SK-N-SH (cell line): ENCODE measurements at regions not wholly inside any gene's neighbourhood (a gene's known extent, or its start where the extent isn't known, plus 50 kb on each side); places are given as distances from the start of the nearest gene placed in this dataset.

ENCODE experiments used
- CTCF ChIA-PET: fragments of 300-600, 350-600 bp; formaldehyde crosslinking; extraction: SDS; loops from one replicate; lab custom pipeline; 2021; lab: Yijun Ruan, JAX
- POLR2A ChIA-PET: fragments of 350-600 bp; sonication (Branson Sonifier 250); formaldehyde crosslinking; extraction: SDS; loops from one replicate; lab custom pipeline; 2020; ENCODE audit warnings: antibody characterized with exemption, inconsistent platforms; lab: Yijun Ruan, JAX
- DNase-seq: peaks from one replicate; pipeline ENCODE4 v3.0.0; 2012
- H2AFZ ChIP-seq: fragments of 200-600 bp; sonication (generic); 2 replicates; pipeline ENCODE4 v1.8.1; 2016; ENCODE audit warnings: antibody characterized with exemption, mild to moderate bottlenecking, low read depth
- H3F3A ChIP-seq: fragments of 200-600 bp; sonication (generic); replicated peaks from 2 replicates; pipeline ENCODE3; 2016; ENCODE audit warnings: antibody characterized with exemption, mild to moderate bottlenecking; ENCODE audit not compliant: insufficient read depth
- H3K27ac ChIP-seq, 2 experiments: fragments of 200-500 bp in 1 of 2; fragments of 200-600 bp in 1 of 2; sonication (Bioruptor generic) in 1 of 2; sonication (generic), shearing (Covaris generic) in 1 of 2; 2 replicates each; pipeline versions ENCODE4 v1.5.1 to v1.6.1; 2014 to 2016; ENCODE audit warnings: low read depth in 2 of 2, inconsistent platforms in 1 of 2, low read length in 1 of 2, mild to moderate bottlenecking in 1 of 2, mixed read lengths in 1 of 2
- H3K27me3 ChIP-seq: fragments of 200-600 bp; sonication (generic), shearing (Covaris generic); 2 replicates; pipeline ENCODE4 v1.6.1; 2016; ENCODE audit warnings: mixed run types; ENCODE audit not compliant: insufficient read depth
- H3K36me3 ChIP-seq, 2 experiments: fragments of 200-500 bp in 1 of 2; fragments of 200-600 bp in 1 of 2; sonication (Bioruptor generic) in 1 of 2; sonication (generic) in 1 of 2; replicated peaks in 1 of 2; 2 replicates each; pipeline versions ENCODE3 to v1.5.1; 2014 to 2016; ENCODE audit warnings: low read length in 1 of 2, mild to moderate bottlenecking in 1 of 2; ENCODE audit not compliant: insufficient read depth in 2 of 2, control insufficient read depth in 1 of 2
- H3K4me1 ChIP-seq, 2 experiments: fragments of 200-500 bp in 1 of 2; fragments of 200-600 bp in 1 of 2; sonication (Bioruptor generic) in 1 of 2; sonication (generic), shearing (Covaris generic) in 1 of 2; 2 replicates each; pipeline versions ENCODE4 v1.5.1 to v1.6.1; 2014 to 2016; ENCODE audit warnings: low read depth in 1 of 2, low read length in 1 of 2, mixed run types in 1 of 2; ENCODE audit not compliant: insufficient read depth in 2 of 2, control insufficient read depth in 1 of 2
- H3K4me2 ChIP-seq: fragments of 200-600 bp; sonication (generic), shearing (Covaris generic); 2 replicates; pipeline ENCODE4 v1.6.1; 2017; ENCODE audit warnings: mixed run types
- H3K4me3 ChIP-seq, 2 experiments: fragments of 200-500 bp in 1 of 2; fragments of 200-600 bp in 1 of 2; sonication (Bioruptor generic) in 1 of 2; sonication (generic), shearing (Covaris generic) in 1 of 2; 2 replicates each; pipeline versions ENCODE4 v1.5.1 to v1.8.1; 2014 to 2016; ENCODE audit warnings: low read depth in 2 of 2, inconsistent platforms in 1 of 2, low read length in 1 of 2, mild to moderate bottlenecking in 1 of 2, mixed read lengths in 1 of 2, moderate library complexity in 1 of 2
- H3K79me2 ChIP-seq: fragments of 200-600 bp; sonication (generic); 2 replicates; pipeline ENCODE4 v1.8.1; 2017; ENCODE audit warnings: mild to moderate bottlenecking; ENCODE audit not compliant: insufficient read depth
- H3K9ac ChIP-seq: fragments of 200-600 bp; sonication (generic); 2 replicates; pipeline ENCODE4 v1.6.1; 2017; ENCODE audit warnings: mixed run types
- H3K9me2 ChIP-seq: fragments of 200-600 bp; sonication (generic); 2 replicates; pipeline ENCODE4 v1.6.1; 2017; ENCODE audit warnings: mixed run types
- H3K9me3 ChIP-seq: fragments of 200-600 bp; sonication (generic); 2 replicates; pipeline ENCODE4 v1.6.1; 2017; ENCODE audit warnings: mixed run types, mild to moderate bottlenecking, moderate library complexity
- H4K20me1 ChIP-seq: fragments of 200-600 bp; sonication (generic); 2 replicates; pipeline ENCODE4 v1.6.1; 2017; ENCODE audit warnings: mild to moderate bottlenecking, mixed run types; ENCODE audit not compliant: insufficient read depth
- CTCF ChIP-seq: fragments of 200-600 bp; sonication (generic); IDR thresholded peaks from 2 replicates; pipeline ENCODE4 v1.6.1; 2017; ENCODE audit warnings: antibody characterized with exemption, mild to moderate bottlenecking, moderate library complexity
- EP300 ChIP-seq, 2 experiments: IDR thresholded peaks; 2 replicates each; pipeline versions ENCODE4 v1.4.0 to v1.6.1; 2012; ENCODE audit warnings: borderline replicate concordance in 1 of 2, low read depth in 1 of 2, low read length in 1 of 2
- EZH2phosphoT487 ChIP-seq: fragments of 200-600 bp; sonication (generic); IDR thresholded peaks from 2 replicates; pipeline ENCODE4 v1.6.1; 2017; ENCODE audit warnings: low read depth, mixed run types, mild to moderate bottlenecking, antibody characterized with exemption, moderate library complexity, borderline replicate concordance
- FOSL2 ChIP-seq: IDR thresholded peaks from 2 replicates; pipeline ENCODE4 v1.4.0; 2012; ENCODE audit warnings: low read depth, mild to moderate bottlenecking, moderate library complexity, borderline replicate concordance
- FOXJ3 ChIP-seq: sonication (generic); formaldehyde crosslinking; IDR thresholded peaks from 2 replicates; pipeline ENCODE4 v1.5.1; 2020; ENCODE audit warnings: mild to moderate bottlenecking, missing genetic modification reagents
- GABPA ChIP-seq: IDR thresholded peaks from 2 replicates; pipeline ENCODE4 v1.4.0; 2012; ENCODE audit warnings: low read depth, mild to moderate bottlenecking
- MAX ChIP-seq: IDR thresholded peaks from 2 replicates; pipeline ENCODE4 v1.4.0; 2012; ENCODE audit warnings: low read depth
- NRF1 ChIP-seq: IDR thresholded peaks from 2 replicates; pipeline ENCODE4 v1.6.1; 2012; ENCODE audit warnings: low read depth, mild to moderate bottlenecking, low read length
- RAD21 ChIP-seq: IDR thresholded peaks from 2 replicates; pipeline ENCODE4 v1.6.1; 2012; ENCODE audit warnings: mild to moderate bottlenecking, low read length
- RCOR1 ChIP-seq: fragments of 150-350 bp; IDR thresholded peaks from 2 replicates; pipeline ENCODE4 v1.6.1; 2017; ENCODE audit warnings: antibody characterized with exemption, low read length
- REST ChIP-seq: IDR thresholded peaks from 2 replicates; pipeline ENCODE4 v1.6.1; 2012; ENCODE audit warnings: mild to moderate bottlenecking, low read depth, low read length, moderate library complexity
- SMC3 ChIP-seq: IDR thresholded peaks from 2 replicates; pipeline ENCODE4 v1.6.1; 2012; ENCODE audit warnings: low read depth, low read length, improper control_type of control experiment
- USF2 ChIP-seq: fragments of 150-350 bp; IDR thresholded peaks from 2 replicates; pipeline ENCODE4 v1.6.1; 2017; ENCODE audit warnings: antibody characterized with exemption, low read length, low read depth, borderline replicate concordance
- WGBS: methylation state at CpG from one replicate; pipeline ENCODE4 v1.1.6; 2017; ENCODE audit warnings: low lambda C conversion rate; 5-methylcytosine and 5-hydroxymethylcytosine counted together

- TF ChIP-seq USF2 (no peak), FOXJ3 (CRISPR knock-in tag) (no peak), CTCF (no peak)
Observed at GRCh38 chr5:164650427-164650826, 1145.0 kb downstream of the MAT2B start (continued).

- no peaks in the 10 kb centered on the region for H3F3A ChIP-seq
- no peak overlapping the region for H3K9ac ChIP-seq
- no peak overlapping the region for H3K4me3 ChIP-seq
- ChIA-PET POLR2A (no interaction called here), CTCF (interaction anchor here (1.5 kb wide), 1 partner anchor 10 kb away, joined by 3 read pairs; no protein-coding TSS in a partner anchor)
- no peaks in the 10 kb centered on the region for H4K20me1 ChIP-seq
- no peak overlapping the region for H3K27ac ChIP-seq
- no peaks in the 10 kb centered on the region for H3K79me2 ChIP-seq
- no peaks in the 10 kb centered on the region for H3K36me3 ChIP-seq
- no peak overlapping the region for H2AFZ ChIP-seq
- H3K4me1 ChIP-seq, result no peaks in the 10 kb centered on the region; a peak in 1 of 4 replicates
- 40% methylated on average over 7 of the region's 7 CpGs for WGBS
- no peak overlapping the region for H3K4me2 ChIP-seq
- H3K9me2 ChIP-seq, result no peaks in the 10 kb centered on the region
- TF ChIP-seq NRF1 (no peak), GABPA (no peak), EP300 (IDR thresholded peaks at IDR 0.05; ENCODE audit: borderline replicate concordance in 1 of 2, low read depth in 1 of 2, low read length in 1 of 2) (no peak), CTCF (no peak), EZH2phosphoT487 (no peak), RCOR1 (no peak)
- DNase-seq, result no peak
- H3K27me3 ChIP-seq, result no peaks in the 10 kb centered on the region
- no peaks in the 10 kb centered on the region for H3K9me3 ChIP-seq
Observed at GRCh38 chr5:164651546-164652275, 1146.3 kb downstream of the MAT2B start.

- H3K4me1 ChIP-seq, result no peaks in the 10 kb centered on the region; a peak in 1 of 4 replicates
- no peak overlapping the region for H2AFZ ChIP-seq
- H3K9me3 ChIP-seq, result no peaks in the 10 kb centered on the region
- 43% methylated on average over 1 of the region's 1 CpG for WGBS
- H3K4me3 ChIP-seq, result no peak overlapping the region
- no peaks in the 10 kb centered on the region for H4K20me1 ChIP-seq
- ChIA-PET POLR2A (no interaction called here), CTCF (interaction anchor here (1.5 kb wide), 1 partner anchor 9 kb away, joined by 3 read pairs; no protein-coding TSS in a partner anchor)
- H3K36me3 ChIP-seq, result no peaks in the 10 kb centered on the region
- no peak overlapping the region for H3K9ac ChIP-seq
- H3K79me2 ChIP-seq, result no peaks in the 10 kb centered on the region
- no peaks in the 10 kb centered on the region for H3K27me3 ChIP-seq
- no peak for DNase-seq
- TF ChIP-seq REST, result no peak
- no peak for TF ChIP-seq MAX
- TF ChIP-seq RAD21, result no peak
- no peak for TF ChIP-seq SMC3
- no peak for TF ChIP-seq EZH2phosphoT487
- TF ChIP-seq FOSL2, result no peak
- no peak overlapping the region for H3K27ac ChIP-seq
- H3K4me2 ChIP-seq, result no peak overlapping the region
- H3K9me2 ChIP-seq, result no peaks in the 10 kb centered on the region
- no peaks in the 10 kb centered on the region for H3F3A ChIP-seq
Observed at GRCh38 chr5:164652276-164652660, 1146.8 kb downstream of the MAT2B start.
